HG02973 (cell line): ENCODE measurements at regions not wholly inside any gene's neighbourhood (a gene's known extent, or its start where the extent isn't known, plus 50 kb on each side); places are given as distances from the start of the nearest gene placed in this dataset.

Experiments
- ATAC-seq: cut with Tn5 transposase; IDR thresholded peaks from one replicate; pipeline ENCODE4 v1.9.1; 2021; ENCODE audit warnings: moderate library complexity; ENCODE audit not compliant: unreplicated experiment

GRCh38 chr12:94760786-94761185, 110.4 kb upstream of the TMCC3 start:
- no peak for ATAC-seq

GRCh38 chr12:94756789-94757188, 106.4 kb upstream of the TMCC3 start:
- no peak for ATAC-seq

- ATAC-seq, result no peak
Observed at GRCh38 chr12:94755598-94755997, 105.2 kb upstream of the TMCC3 start.

GRCh38 chr12:94754653-94755052, 104.3 kb upstream of the TMCC3 start:
- ATAC-seq, result no peak

GRCh38 chr12:94753036-94753679, 102.8 kb upstream of the TMCC3 start:
- ATAC-seq, result no peak

- ATAC-seq, result no peak
Observed at GRCh38 chr12:94750864-94751263, 100.5 kb upstream of the TMCC3 start.

- no peak for ATAC-seq
Observed at GRCh38 chr12:94749890-94750289, 99.5 kb upstream of the TMCC3 start.

GRCh38 chr12:94749455-94749854, 99.1 kb upstream of the TMCC3 start:
- no peak for ATAC-seq

- ATAC-seq, result no peak
Observed at GRCh38 chr12:94748726-94749421, 98.5 kb upstream of the TMCC3 start.

- ATAC-seq, result no peak
Observed at GRCh38 chr12:94745562-94745961, 95.2 kb upstream of the TMCC3 start.

- ATAC-seq, result no peak
Observed at GRCh38 chr12:94743174-94743573, 92.8 kb upstream of the TMCC3 start.

- ATAC-seq, result no peak
Observed at GRCh38 chr12:94740601-94741362, 90.4 kb upstream of the TMCC3 start.

- no peak for ATAC-seq
Observed at GRCh38 chr12:94736820-94737219, 86.5 kb upstream of the TMCC3 start.

- no peak for ATAC-seq
Observed at GRCh38 chr12:94736004-94736403, 85.6 kb upstream of the TMCC3 start.

GRCh38 chr12:94733727-94734126, 83.4 kb upstream of the TMCC3 start:
- no peak for ATAC-seq

- no peak for ATAC-seq
Observed at GRCh38 chr12:94732367-94732990, 82.1 kb upstream of the TMCC3 start.

- no peak for ATAC-seq
Observed at GRCh38 chr12:94731733-94732360, 81.5 kb upstream of the TMCC3 start.

- ATAC-seq, result no peak
Observed at GRCh38 chr12:94730847-94731246, 80.5 kb upstream of the TMCC3 start.

GRCh38 chr12:94726236-94726835, 76.0 kb upstream of the TMCC3 start:
- ATAC-seq, result no peak

GRCh38 chr12:94725375-94726168, 75.2 kb upstream of the TMCC3 start:
- ATAC-seq, result no peak
